Kidney epithelial cell (primary cell): ENCODE measurements at regions not wholly inside any gene's neighbourhood (a gene's known extent, or its start where the extent isn't known, plus 50 kb on each side); places are given as distances from the start of the nearest gene placed in this dataset.

Experiments used
- DNase-seq: peaks from one replicate; pipeline ENCODE4 v3.0.0-alpha.2; 2010; ENCODE audit warnings: low read depth
- H3K27me3 ChIP-seq: 2 replicates; pipeline ENCODE4 v1.6.0; 2011; ENCODE audit warnings: low read length; ENCODE audit not compliant: control insufficient read depth, insufficient read depth
- H3K36me3 ChIP-seq: 2 replicates; pipeline ENCODE4 v1.5.1; 2011; ENCODE audit warnings: low read length; ENCODE audit not compliant: control insufficient read depth, insufficient read depth
- H3K4me3 ChIP-seq: 2 replicates; pipeline ENCODE4 v1.5.1; 2011; ENCODE audit warnings: low read depth, mild to moderate bottlenecking, control low read depth, low read length
- CTCF ChIP-seq: IDR thresholded peaks from 2 replicates; pipeline ENCODE4 v1.5.1; 2011; ENCODE audit warnings: mild to moderate bottlenecking, moderate library complexity, low read length, control low read depth, inconsistent platforms; ENCODE audit not compliant: insufficient read depth, poor library complexity, severe bottlenecking

- no peak overlapping the region for H3K4me3 ChIP-seq
- no peak for TF ChIP-seq CTCF
- no peak for DNase-seq
- no peaks in the 10 kb centered on the region for H3K36me3 ChIP-seq
- H3K27me3 ChIP-seq = no peaks in the 10 kb centered on the region
Observed at GRCh38 chrX:71000139-71000538, 68.0 kb downstream of the SNX12 start.

- H3K36me3 ChIP-seq = no peaks in the 10 kb centered on the region
- H3K27me3 ChIP-seq = no peaks in the 10 kb centered on the region
- no peak overlapping the region for H3K4me3 ChIP-seq
- TF ChIP-seq CTCF = peak; percentile 11
- DNase-seq = no peak
Observed at GRCh38 chrX:70998411-70999027, 67.6 kb upstream of the SLC7A3 start.

GRCh38 chrX:70995338-70995737 is 64.4 kb upstream of the SLC7A3 start:
- no peaks in the 10 kb centered on the region for H3K27me3 ChIP-seq
- H3K4me3 ChIP-seq = no peak overlapping the region
- no peak for DNase-seq
- TF ChIP-seq CTCF = no peak
- H3K36me3 ChIP-seq = no peaks in the 10 kb centered on the region

GRCh38 chrX:70988425-70988824 is 57.5 kb upstream of the SLC7A3 start:
- no peak overlapping the region for H3K4me3 ChIP-seq
- H3K27me3 ChIP-seq = no peaks in the 10 kb centered on the region
- H3K36me3 ChIP-seq = no peaks in the 10 kb centered on the region
- TF ChIP-seq CTCF = no peak
- DNase-seq = no peak
